HEK293 (cell line): ENCODE measurements at regions not wholly inside any gene's neighbourhood (a gene's known extent, or its start where the extent isn't known, plus 50 kb on each side); places are given as distances from the start of the nearest gene placed in this dataset.

Experiments
- CTCF ChIA-PET: fragments of 350-600 bp; formaldehyde crosslinking; extraction: SDS; loops from one replicate; lab custom pipeline; 2021; ENCODE audit warnings: antibody characterized with exemption; lab: Yijun Ruan, JAX
- POLR2A ChIA-PET: fragments of 300-600 bp; formaldehyde crosslinking; extraction: SDS; loops from one replicate; lab custom pipeline; 2020; ENCODE audit warnings: antibody characterized with exemption, inconsistent platforms; lab: Yijun Ruan, JAX
- H3K27ac ChIP-seq: fragments of 200-500 bp; sonication (Bioruptor generic); 2 replicates; pipeline ENCODE4 v1.5.1; 2014; ENCODE audit warnings: low read depth, low read length, control low read depth, inconsistent platforms; ENCODE audit errors: extremely low read depth
- H3K36me3 ChIP-seq, 2 experiments: fragments of 200-500 bp in 1 of 2; sonication (Bioruptor generic) in 1 of 2; 1 replicate in 1 of 2; 2 replicates in 1 of 2; pipeline ENCODE4 v1.5.1; 2014 to 2017; ENCODE audit warnings: inconsistent platforms in 2 of 2, low read length in 2 of 2; ENCODE audit not compliant: control insufficient read depth in 2 of 2, insufficient read depth in 1 of 2
- H3K4me1 ChIP-seq: fragments of 200-500 bp; sonication (Bioruptor generic); 2 replicates; pipeline ENCODE4 v1.5.1; 2014; ENCODE audit warnings: mild to moderate bottlenecking, low read length, inconsistent platforms; ENCODE audit not compliant: control insufficient read depth, insufficient read depth
- H3K4me3 ChIP-seq: 2 replicates; pipeline ENCODE4 v1.5.1; 2011; ENCODE audit warnings: low read depth, mild to moderate bottlenecking, control low read depth, low read length, moderate library complexity
- H3K9me3 ChIP-seq: fragments of 200-500 bp; sonication (Bioruptor generic); 2 replicates; pipeline ENCODE4 v1.5.1; 2014; ENCODE audit warnings: low read depth, low read length, inconsistent platforms; ENCODE audit not compliant: control insufficient read depth, insufficient read depth
- AEBP2 ChIP-seq: fragments of 450-650 bp; formaldehyde crosslinking; IDR thresholded peaks from 2 replicates; pipeline ENCODE4 v1.5.1; 2016; ENCODE audit warnings: missing biosample characterization, missing genetic modification characterization, borderline replicate concordance
- BCL6B ChIP-seq: fragments of 450-650 bp; formaldehyde crosslinking; IDR thresholded peaks from 2 replicates; pipeline ENCODE4 v1.5.1; 2017; ENCODE audit warnings: missing biosample characterization, missing genetic modification characterization
- IKZF3 ChIP-seq: fragments of 450-650 bp; IDR thresholded peaks from 2 replicates; pipeline ENCODE4 v1.5.0; 2018; ENCODE audit warnings: missing biosample characterization, mild to moderate bottlenecking, missing genetic modification characterization, moderate library complexity
- ZFP69B ChIP-seq: fragments of 450-650 bp; formaldehyde crosslinking; IDR thresholded peaks from 2 replicates; pipeline ENCODE4 v1.5.1; 2016; ENCODE audit warnings: missing biosample characterization, missing genetic modification characterization
- ZNF169 ChIP-seq: fragments of 450-650 bp; formaldehyde crosslinking; IDR thresholded peaks from 2 replicates; pipeline ENCODE4 v1.5.1; 2016; ENCODE audit warnings: missing biosample characterization, missing genetic modification characterization
- ZNF292 ChIP-seq: fragments of 450-650 bp; formaldehyde crosslinking; IDR thresholded peaks from 2 replicates; pipeline ENCODE4 v1.5.1; 2016; ENCODE audit warnings: low read depth, missing biosample characterization, missing genetic modification characterization, borderline replicate concordance
- ZNF37A ChIP-seq: fragments of 450-650 bp; IDR thresholded peaks from 2 replicates; pipeline ENCODE4 v1.5.1; 2018; ENCODE audit warnings: missing biosample characterization, missing genetic modification characterization
- ZNF433 ChIP-seq: fragments of 450-650 bp; formaldehyde crosslinking; IDR thresholded peaks from 2 replicates; pipeline ENCODE4 v1.5.1; 2016; ENCODE audit warnings: missing biosample characterization, missing genetic modification characterization, low read depth
- ZNF449 ChIP-seq: fragments of 450-650 bp; formaldehyde crosslinking; IDR thresholded peaks from 2 replicates; pipeline ENCODE4 v1.5.1; 2017; ENCODE audit warnings: missing biosample characterization, mild to moderate bottlenecking, missing genetic modification characterization, moderate library complexity
- ZNF518A ChIP-seq: fragments of 450-650 bp; formaldehyde crosslinking; conservative IDR thresholded peaks from 2 replicates; pipeline ENCODE4 v1.5.1; 2016; ENCODE audit warnings: low read depth, missing biosample characterization, missing genetic modification characterization
- ZNF529 ChIP-seq: fragments of 450-650 bp; formaldehyde crosslinking; IDR thresholded peaks from 2 replicates; pipeline ENCODE4 v1.5.1; 2017; ENCODE audit warnings: missing genetic modification characterization, missing biosample characterization; ENCODE audit not compliant: insufficient replicate concordance
- ZNF707 ChIP-seq: fragments of 450-650 bp; formaldehyde crosslinking; IDR thresholded peaks from 2 replicates; pipeline ENCODE4 v1.5.1; 2016; ENCODE audit warnings: missing biosample characterization, missing genetic modification characterization
- ZNF747 ChIP-seq: fragments of 450-650 bp; formaldehyde crosslinking; IDR thresholded peaks from 2 replicates; pipeline ENCODE4 v1.5.1; 2016; ENCODE audit warnings: missing biosample characterization, missing genetic modification characterization
- ZNF776 ChIP-seq: fragments of 450-650 bp; formaldehyde crosslinking; IDR thresholded peaks from 2 replicates; pipeline ENCODE4 v1.5.0; 2017; ENCODE audit warnings: missing biosample characterization, missing genetic modification characterization, borderline replicate concordance
- ZNF785 ChIP-seq: fragments of 450-650 bp; formaldehyde crosslinking; IDR thresholded peaks from 2 replicates; pipeline ENCODE4 v1.5.1; 2016; ENCODE audit warnings: missing biosample characterization, missing genetic modification characterization
- ZNF830 ChIP-seq: fragments of 450-650 bp; IDR thresholded peaks from 2 replicates; pipeline ENCODE4 v1.5.0; 2018; ENCODE audit warnings: missing biosample characterization, missing genetic modification characterization, low read depth, mild to moderate bottlenecking, moderate library complexity

GRCh38 chr10:21326594-21327288 lies 198.7 kb downstream of the SKIDA1 start:
- Histone ChIP-seq H3K4me3 (no peak overlapping the region), H3K36me3 (no peaks in the 10 kb centered on the region), H3K4me1 (no peaks in the 10 kb centered on the region), H3K27ac (no peak overlapping the region), H3K9me3 (no peaks in the 10 kb centered on the region)
- ChIA-PET POLR2A (no interaction called here), CTCF (no interaction called here)
- TF ChIP-seq AEBP2 (tag by site-specific recombination) (no peak), ZNF785 (no peak), ZNF707 (no peak), ZNF169 (tag by site-specific recombination) (no peak), IKZF3 (no peak), BCL6B (tag by site-specific recombination) (no peak), ZNF449 (no peak), ZNF37A (tag by site-specific recombination) (no peak), ZFP69B (tag by site-specific recombination) (no peak), ZNF292 (no peak), ZNF433 (no peak), ZNF747 (tag by site-specific recombination) (no peak), ZNF776 (tag by site-specific recombination) (no peak), ZNF518A (tag by site-specific recombination) (no peak), ZNF830 (no peak), ZNF529 (no peak)
